ENCODE measurements at regions not wholly inside any gene's neighbourhood (a gene's known extent, or its start where the extent isn't known, plus 50 kb on each side); places are given as distances from the start of the nearest gene placed in this dataset.

- TF ChIP-seq CTCF (IDR thresholded peaks at IDR 0.05): no peak
- TF ChIP-seq POLR2A (IDR thresholded peaks at IDR 0.05): no peak
Measured at GRCh38 chr15:37581866-37582532, 352.4 kb upstream of the TMCO5A start.

Data from lower leg skin (tissue), 3 donors.